ENCODE measurements at regions not wholly inside any gene's neighbourhood (a gene's known extent, or its start where the extent isn't known, plus 50 kb on each side); places are given as distances from the start of the nearest gene placed in this dataset.

DNA sequence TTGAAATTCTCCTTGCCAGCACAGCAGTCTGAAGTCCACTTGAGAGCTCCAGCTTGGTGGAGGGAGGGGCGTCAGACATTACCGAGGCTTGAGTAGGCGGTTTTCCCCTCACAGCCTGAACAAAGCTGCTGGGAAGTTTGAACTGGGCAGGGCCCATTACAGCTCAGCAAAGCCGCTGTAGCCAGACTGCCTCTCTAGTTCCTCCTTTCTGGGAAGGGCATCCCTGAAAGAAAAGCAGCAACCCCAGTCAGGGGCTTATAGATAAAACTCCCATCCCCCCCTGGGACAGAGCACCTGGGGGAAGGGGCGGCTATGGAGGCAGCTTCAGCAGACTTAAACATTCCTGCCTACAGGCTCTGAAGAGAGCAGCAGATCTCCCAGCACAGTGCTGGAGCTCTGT is 325.3 kb downstream of the GJA1 start:
- TF ChIP-seq, protein P1, sequence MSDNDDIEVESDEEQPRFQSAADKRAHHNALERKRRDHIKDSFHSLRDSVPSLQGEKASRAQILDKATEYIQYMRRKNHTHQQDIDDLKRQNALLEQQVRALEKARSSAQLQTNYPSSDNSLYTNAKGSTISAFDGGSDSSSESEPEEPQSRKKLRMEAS (IDR thresholded peaks at IDR 0.05): no peak
- no peak for TF ChIP-seq CEBPB (IDR thresholded peaks at IDR 0.05)
- no peak for TF ChIP-seq TEAD4 (IDR thresholded peaks at IDR 0.05)
- TF ChIP-seq, protein P2, sequence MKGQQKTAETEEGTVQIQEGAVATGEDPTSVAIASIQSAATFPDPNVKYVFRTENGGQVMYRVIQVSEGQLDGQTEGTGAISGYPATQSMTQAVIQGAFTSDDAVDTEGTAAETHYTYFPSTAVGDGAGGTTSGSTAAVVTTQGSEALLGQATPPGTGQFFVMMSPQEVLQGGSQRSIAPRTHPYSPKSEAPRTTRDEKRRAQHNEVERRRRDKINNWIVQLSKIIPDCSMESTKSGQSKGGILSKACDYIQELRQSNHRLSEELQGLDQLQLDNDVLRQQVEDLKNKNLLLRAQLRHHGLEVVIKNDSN (IDR thresholded peaks at IDR 0.05): no peak
- no peak for TF ChIP-seq FOXM1 (IDR thresholded peaks at IDR 0.05; ENCODE audit: borderline replicate concordance, low read depth)
- TF ChIP-seq ZBTB7A (IDR thresholded peaks at IDR 0.05; ENCODE audit: low read depth): no peak
- TF ChIP-seq NFIC (IDR thresholded peaks at IDR 0.05): no peak
- no peak for TF ChIP-seq TAF1 (IDR thresholded peaks at IDR 0.05; ENCODE audit: low read depth)
- no peak for TF ChIP-seq EP300 (IDR thresholded peaks at IDR 0.05; ENCODE audit: borderline replicate concordance)
- TF ChIP-seq CREB1 (IDR thresholded peaks at IDR 0.05; ENCODE audit: low read depth): no peak
- no peak for TF ChIP-seq EGR1 (IDR thresholded peaks at IDR 0.05)
- no peak for TF ChIP-seq TCF12 (IDR thresholded peaks at IDR 0.05; ENCODE audit: low read depth)
- TF ChIP-seq YY1 (IDR thresholded peaks at IDR 0.05; ENCODE audit: low read depth): no peak
- no peak for TF ChIP-seq RAD21 (IDR thresholded peaks at IDR 0.05; ENCODE audit: low read depth)
- no peak for TF ChIP-seq REST (IDR thresholded peaks at IDR 0.05; ENCODE audit: low read depth)

DNA sequence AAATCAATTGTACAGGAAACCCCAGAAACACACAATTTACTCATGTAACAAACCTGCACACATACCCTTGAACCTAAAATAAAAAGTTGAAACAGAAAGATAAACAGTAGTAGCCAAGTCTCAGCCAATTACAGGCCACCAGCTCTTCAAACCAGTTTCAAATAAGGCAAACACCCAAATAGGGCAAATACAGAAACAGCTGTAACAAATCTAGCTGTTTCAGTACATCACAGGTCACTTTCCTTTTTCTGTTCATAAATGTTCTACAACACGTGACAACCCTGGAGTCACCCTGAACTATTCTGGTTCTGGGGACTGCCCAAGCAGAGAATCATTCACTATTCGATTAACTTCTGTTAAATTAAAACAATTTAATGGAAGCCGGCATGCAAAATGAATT is 329.0 kb downstream of the GJA1 start:
- TF ChIP-seq CEBPB (IDR thresholded peaks at IDR 0.05) (no peak), REST (IDR thresholded peaks at IDR 0.05; ENCODE audit: low read depth) (no peak), NFIC (IDR thresholded peaks at IDR 0.05) (no peak), TAF1 (IDR thresholded peaks at IDR 0.05; ENCODE audit: low read depth) (no peak), EP300 (IDR thresholded peaks at IDR 0.05; ENCODE audit: borderline replicate concordance) (no peak), TCF12 (IDR thresholded peaks at IDR 0.05; ENCODE audit: low read depth) (no peak), CREB1 (IDR thresholded peaks at IDR 0.05; ENCODE audit: low read depth) (no peak), RAD21 (IDR thresholded peaks at IDR 0.05; ENCODE audit: low read depth) (no peak)
- TF ChIP-seq, protein P2 (IDR thresholded peaks at IDR 0.05): no peak

DNA sequence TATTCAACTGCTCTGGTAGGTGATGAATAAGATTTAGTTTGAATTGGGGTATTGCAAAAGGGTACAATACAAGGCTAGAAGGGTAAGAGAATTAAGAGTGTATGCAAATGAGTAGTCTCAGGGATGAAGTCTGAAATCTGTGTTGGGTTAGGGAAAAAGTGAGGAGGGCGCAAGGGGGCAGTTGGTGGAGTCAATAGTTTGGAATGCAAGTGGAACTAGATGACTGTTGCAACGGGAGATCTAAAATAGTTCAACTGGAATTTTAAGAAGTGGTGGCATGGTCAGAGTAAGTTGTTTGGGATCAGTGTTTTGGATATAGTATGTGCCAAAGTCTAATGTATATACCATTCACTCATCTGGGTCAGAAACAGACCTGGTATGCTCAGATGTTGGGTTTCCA is 329.6 kb downstream of the GJA1 start:
- TF ChIP-seq RAD21 (IDR thresholded peaks at IDR 0.05; ENCODE audit: low read depth): no peak
- TF ChIP-seq, protein P2 (IDR thresholded peaks at IDR 0.05): no peak
- TF ChIP-seq CEBPB (IDR thresholded peaks at IDR 0.05): no peak
- TF ChIP-seq FOXM1 (IDR thresholded peaks at IDR 0.05; ENCODE audit: borderline replicate concordance, low read depth): no peak
- no peak for TF ChIP-seq EP300 (IDR thresholded peaks at IDR 0.05; ENCODE audit: borderline replicate concordance)
- no peak for TF ChIP-seq TAF1 (IDR thresholded peaks at IDR 0.05; ENCODE audit: low read depth)
- no peak for TF ChIP-seq REST (IDR thresholded peaks at IDR 0.05; ENCODE audit: low read depth)
- no peak for TF ChIP-seq ZBTB7A (IDR thresholded peaks at IDR 0.05; ENCODE audit: low read depth)
- no peak for TF ChIP-seq TCF12 (IDR thresholded peaks at IDR 0.05; ENCODE audit: low read depth)
- TF ChIP-seq EGR1 (IDR thresholded peaks at IDR 0.05): no peak
- no peak for TF ChIP-seq NFIC (IDR thresholded peaks at IDR 0.05)
- TF ChIP-seq, protein P1 (IDR thresholded peaks at IDR 0.05): no peak
- no peak for TF ChIP-seq YY1 (IDR thresholded peaks at IDR 0.05; ENCODE audit: low read depth)
- TF ChIP-seq CREB1 (IDR thresholded peaks at IDR 0.05; ENCODE audit: low read depth): no peak
- no peak for TF ChIP-seq TEAD4 (IDR thresholded peaks at IDR 0.05)

GRCh38 chr6:121767211-121767610 is 331.8 kb downstream of the GJA1 start:
- TF ChIP-seq, protein P2 (IDR thresholded peaks at IDR 0.05): no peak
- TF ChIP-seq YY1 (IDR thresholded peaks at IDR 0.05; ENCODE audit: low read depth): no peak
- no peak for TF ChIP-seq TEAD4 (IDR thresholded peaks at IDR 0.05)
- no peak for TF ChIP-seq CREB1 (IDR thresholded peaks at IDR 0.05; ENCODE audit: low read depth)
- no peak for TF ChIP-seq FOXM1 (IDR thresholded peaks at IDR 0.05; ENCODE audit: borderline replicate concordance, low read depth)
- TF ChIP-seq EGR1 (IDR thresholded peaks at IDR 0.05): no peak
- TF ChIP-seq REST (IDR thresholded peaks at IDR 0.05; ENCODE audit: low read depth): no peak
- TF ChIP-seq NFIC (IDR thresholded peaks at IDR 0.05): no peak

All from Ishikawa (cell line).